ENCODE measurements at regions not wholly inside any gene's neighbourhood (a gene's known extent, or its start where the extent isn't known, plus 50 kb on each side); places are given as distances from the start of the nearest gene placed in this dataset.
"Not testable (repeated sequence)": the region's sequence is repeated elsewhere in the genome, so short reads cannot be mapped to it uniquely, and the experiment has no call there.

GRCh38 chr5:17020678-17021601 lies 84.9 kb upstream of the MYO10 start:
- no peak for FAIRE-seq
- no peak for TF ChIP-seq POLR2A (IDR thresholded peaks at IDR 0.05; ENCODE audit: low read depth, low read length)
- no peak for DNase-seq (ENCODE audit: insufficient read length, low spot score)

GRCh38 chr5:17021602-17021932 lies 85.5 kb upstream of the MYO10 start:
- FAIRE-seq (no peak), DNase-seq (ENCODE audit: insufficient read length, low spot score) (no peak)
- no peak for TF ChIP-seq POLR2A (IDR thresholded peaks at IDR 0.05; ENCODE audit: low read depth, low read length)

DNA sequence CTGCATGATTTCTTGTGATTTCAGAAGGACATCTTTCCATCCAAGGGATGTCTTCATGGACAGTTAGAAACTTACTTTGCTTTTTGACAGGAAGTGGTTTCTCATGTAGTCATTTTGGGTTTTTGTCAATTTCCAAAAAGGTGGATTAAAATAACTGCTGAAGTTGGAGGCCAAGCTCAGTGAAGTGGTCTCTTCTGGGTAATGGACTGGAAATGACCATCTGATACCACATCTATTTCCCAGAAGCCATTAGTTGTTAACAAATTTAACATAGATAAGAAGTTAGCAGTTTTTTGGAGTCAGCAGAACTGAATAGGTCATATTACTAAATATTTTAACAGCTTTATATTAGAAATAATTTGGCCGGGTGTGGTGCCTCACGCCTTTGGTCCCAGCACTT lies 86.2 kb upstream of the MYO10 start:
- DNase-seq (ENCODE audit: insufficient read length, low spot score) = no peak
- FAIRE-seq = no peak
- no peak for TF ChIP-seq POLR2A (IDR thresholded peaks at IDR 0.05; ENCODE audit: low read depth, low read length)

DNA sequence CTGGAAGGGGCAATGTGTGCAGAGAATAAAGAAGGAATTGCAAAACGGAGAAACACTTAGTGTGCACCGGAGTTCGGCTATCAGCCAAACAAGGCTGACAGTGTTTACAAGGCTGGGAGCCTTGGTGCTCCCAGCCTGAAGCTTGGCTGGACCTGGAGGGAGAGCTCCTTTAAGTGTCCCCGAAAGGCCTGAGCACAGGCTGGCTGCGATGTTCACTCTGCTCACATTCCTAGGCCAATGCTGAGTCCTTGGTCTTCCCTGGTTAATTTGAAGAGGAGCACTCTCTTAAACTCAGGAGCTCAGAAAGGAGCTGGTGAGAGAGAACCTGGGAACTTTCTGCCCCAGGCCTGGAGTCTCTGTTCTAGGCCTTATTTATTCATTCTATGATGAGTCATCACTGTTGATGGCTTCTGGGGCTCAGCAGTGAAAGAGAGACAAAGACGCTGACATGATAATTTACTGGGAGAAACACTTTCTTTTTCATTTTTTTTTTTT lies 88.6 kb upstream of the MYO10 start:
- FAIRE-seq = no peak
- peak; percentile 49 for DNase-seq (ENCODE audit: insufficient read length, low spot score)
- TF ChIP-seq POLR2A (IDR thresholded peaks at IDR 0.05; ENCODE audit: low read depth, low read length) = no peak

- DNase-seq (ENCODE audit: insufficient read length, low spot score) = not testable (repeated sequence)
Measured at GRCh38 chr5:17031659-17032277, 95.7 kb upstream of the MYO10 start.

GRCh38 chr5:17032314-17032985 lies 96.4 kb upstream of the MYO10 start:
- not testable (repeated sequence) for FAIRE-seq; DNase-seq (ENCODE audit: insufficient read length, low spot score)

More at GRCh38 chr5:17031659-17032277, 95.7 kb upstream of the MYO10 start:
- not testable (repeated sequence) for FAIRE-seq

DNA sequence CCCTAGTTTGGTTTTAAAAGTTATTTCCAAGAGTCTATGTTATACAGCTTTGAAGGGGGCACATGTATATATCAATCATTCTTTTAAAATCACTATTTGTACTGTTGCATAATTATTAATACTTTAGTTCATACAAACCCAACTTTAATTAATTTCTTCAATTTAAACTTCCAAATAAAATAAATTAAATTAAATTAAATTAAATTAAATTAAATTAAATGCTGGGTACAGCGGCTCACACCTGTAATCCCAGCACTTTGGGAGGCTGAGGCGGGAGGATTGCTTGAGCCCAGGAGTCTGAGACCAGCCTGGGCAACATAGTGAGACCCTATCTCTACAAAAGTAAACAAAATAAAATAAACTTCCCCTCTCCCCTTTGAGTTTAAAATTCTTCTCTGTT lies 98.9 kb upstream of the MYO10 start:
- not testable (repeated sequence) for FAIRE-seq; DNase-seq (ENCODE audit: insufficient read length, low spot score)

DNA sequence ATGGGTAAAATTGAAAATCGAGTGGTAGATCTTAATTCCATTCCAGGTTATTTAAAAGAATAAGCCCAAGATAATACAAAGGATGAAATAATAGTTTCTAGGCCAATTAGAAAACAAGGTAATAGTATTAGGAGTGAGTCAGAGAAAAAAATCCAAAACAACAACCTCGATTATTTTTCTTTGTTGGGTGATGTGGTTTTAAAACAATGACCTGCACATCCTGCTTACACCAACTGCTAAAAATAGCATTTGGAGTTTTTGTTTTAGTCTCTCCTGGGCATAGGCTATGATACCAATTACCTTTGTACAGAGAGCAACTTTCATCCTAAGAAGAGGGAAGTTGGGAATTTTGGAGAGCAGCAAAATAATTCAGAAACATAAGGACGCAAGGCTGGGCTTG lies 101.7 kb upstream of the MYO10 start:
- DNase-seq (ENCODE audit: insufficient read length, low spot score) (peak; percentile 57), FAIRE-seq (peak; percentile 11)
- no peak for TF ChIP-seq POLR2A (IDR thresholded peaks at IDR 0.05; ENCODE audit: low read depth, low read length)

GRCh38 chr5:17039170-17039569 lies 103.1 kb upstream of the MYO10 start:
- DNase-seq (ENCODE audit: insufficient read length, low spot score) (no peak), FAIRE-seq (no peak)
- no peak for TF ChIP-seq POLR2A (IDR thresholded peaks at IDR 0.05; ENCODE audit: low read depth, low read length)

- DNase-seq (ENCODE audit: insufficient read length, low spot score) (no peak), FAIRE-seq (no peak)
- no peak for TF ChIP-seq POLR2A (IDR thresholded peaks at IDR 0.05; ENCODE audit: low read depth, low read length)
Measured at GRCh38 chr5:17042041-17042440, 106.0 kb upstream of the MYO10 start.

DNA sequence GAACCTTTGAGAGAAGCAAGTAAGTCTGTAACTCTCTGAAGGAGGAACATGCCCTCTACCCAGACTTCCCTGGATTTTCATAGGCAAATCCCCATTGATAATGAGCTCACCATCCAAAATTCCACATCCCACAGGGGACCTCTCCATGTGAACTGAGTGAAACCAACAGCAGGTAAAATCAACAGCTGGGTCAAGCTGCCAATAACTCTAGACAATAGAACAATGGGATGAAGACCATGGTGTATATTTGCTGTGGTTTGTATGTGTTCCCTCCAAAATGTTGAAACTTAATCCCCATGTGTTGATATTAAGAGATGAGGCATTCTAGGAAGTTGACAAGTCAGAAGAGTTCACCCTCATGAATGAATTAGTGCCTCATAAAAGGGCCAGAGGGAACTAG lies 110.2 kb upstream of the MYO10 start:
- no peak for DNase-seq (ENCODE audit: insufficient read length, low spot score)
- no peak for FAIRE-seq
- TF ChIP-seq POLR2A (IDR thresholded peaks at IDR 0.05; ENCODE audit: low read depth, low read length) = no peak

GRCh38 chr5:17050236-17050635 lies 114.1 kb upstream of the MYO10 start:
- TF ChIP-seq POLR2A (IDR thresholded peaks at IDR 0.05; ENCODE audit: low read depth, low read length) = no peak

GRCh38 chr5:17054911-17055310 lies 118.8 kb upstream of the MYO10 start:
- no peak for TF ChIP-seq POLR2A (IDR thresholded peaks at IDR 0.05; ENCODE audit: low read depth, low read length)
- no peak for FAIRE-seq
- DNase-seq (ENCODE audit: insufficient read length, low spot score) = no peak

More at GRCh38 chr5:17050236-17050635, 114.1 kb upstream of the MYO10 start:
- DNase-seq (ENCODE audit: insufficient read length, low spot score) = no peak
- no peak for FAIRE-seq

GRCh38 chr5:17056141-17056631 lies 120.1 kb upstream of the MYO10 start:
- no peak for TF ChIP-seq POLR2A (IDR thresholded peaks at IDR 0.05; ENCODE audit: low read depth, low read length)
- peak; percentile 86 for FAIRE-seq
- DNase-seq (ENCODE audit: insufficient read length, low spot score) = peak; percentile 44

All from H54 (cell line).